ENCODE measurements at regions not wholly inside any gene's neighbourhood (a gene's known extent, or its start where the extent isn't known, plus 50 kb on each side); places are given as distances from the start of the nearest gene placed in this dataset.

DNA sequence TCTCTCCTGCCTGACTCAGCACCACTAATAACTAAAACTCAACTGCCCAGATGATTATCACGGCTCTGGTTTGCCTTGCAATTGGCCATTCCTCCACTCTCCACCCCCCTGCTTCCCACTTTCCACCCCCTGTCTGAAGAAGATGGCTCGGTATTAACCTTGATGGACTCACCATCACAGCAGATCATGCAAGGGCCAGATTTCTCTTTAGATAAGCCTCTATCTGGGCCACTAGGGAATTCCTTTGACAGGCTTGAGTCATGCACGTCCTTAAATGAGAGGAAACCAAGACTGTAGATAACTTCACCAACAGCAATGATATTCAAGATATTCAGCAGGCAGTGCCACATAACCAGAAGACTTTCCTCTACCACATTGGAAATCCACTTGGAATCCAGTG, 131.1 kb upstream of the NBEA start:
- TF ChIP-seq POLR2A (IDR thresholded peaks at IDR 0.05), result no peak
- TF ChIP-seq, protein P1, sequence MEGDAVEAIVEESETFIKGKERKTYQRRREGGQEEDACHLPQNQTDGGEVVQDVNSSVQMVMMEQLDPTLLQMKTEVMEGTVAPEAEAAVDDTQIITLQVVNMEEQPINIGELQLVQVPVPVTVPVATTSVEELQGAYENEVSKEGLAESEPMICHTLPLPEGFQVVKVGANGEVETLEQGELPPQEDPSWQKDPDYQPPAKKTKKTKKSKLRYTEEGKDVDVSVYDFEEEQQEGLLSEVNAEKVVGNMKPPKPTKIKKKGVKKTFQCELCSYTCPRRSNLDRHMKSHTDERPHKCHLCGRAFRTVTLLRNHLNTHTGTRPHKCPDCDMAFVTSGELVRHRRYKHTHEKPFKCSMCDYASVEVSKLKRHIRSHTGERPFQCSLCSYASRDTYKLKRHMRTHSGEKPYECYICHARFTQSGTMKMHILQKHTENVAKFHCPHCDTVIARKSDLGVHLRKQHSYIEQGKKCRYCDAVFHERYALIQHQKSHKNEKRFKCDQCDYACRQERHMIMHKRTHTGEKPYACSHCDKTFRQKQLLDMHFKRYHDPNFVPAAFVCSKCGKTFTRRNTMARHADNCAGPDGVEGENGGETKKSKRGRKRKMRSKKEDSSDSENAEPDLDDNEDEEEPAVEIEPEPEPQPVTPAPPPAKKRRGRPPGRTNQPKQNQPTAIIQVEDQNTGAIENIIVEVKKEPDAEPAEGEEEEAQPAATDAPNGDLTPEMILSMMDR (IDR thresholded peaks at IDR 0.05), result no peak

Measured in heart left ventricle (tissue), 13 donors.